OCI-LY3 (cell line): ENCODE measurements at regions not wholly inside any gene's neighbourhood (a gene's known extent, or its start where the extent isn't known, plus 50 kb on each side); places are given as distances from the start of the nearest gene placed in this dataset.

Experiments used
- EZH2phosphoT487 ChIP-seq: fragments of 200-600 bp; shearing (Covaris generic); IDR thresholded peaks from 2 replicates; pipeline ENCODE4 v1.6.1; 2018; ENCODE audit warnings: antibody characterized with exemption, mixed run types, low read depth
- TF ChIP-seq, protein P1 (sequence below): fragments of 200-600, 300-600 bp; sonication (generic); IDR thresholded peaks from 2 replicates; pipeline ENCODE4 v1.5.1; 2014; ENCODE audit warnings: antibody characterized with exemption, low read length, low read depth

DNA sequence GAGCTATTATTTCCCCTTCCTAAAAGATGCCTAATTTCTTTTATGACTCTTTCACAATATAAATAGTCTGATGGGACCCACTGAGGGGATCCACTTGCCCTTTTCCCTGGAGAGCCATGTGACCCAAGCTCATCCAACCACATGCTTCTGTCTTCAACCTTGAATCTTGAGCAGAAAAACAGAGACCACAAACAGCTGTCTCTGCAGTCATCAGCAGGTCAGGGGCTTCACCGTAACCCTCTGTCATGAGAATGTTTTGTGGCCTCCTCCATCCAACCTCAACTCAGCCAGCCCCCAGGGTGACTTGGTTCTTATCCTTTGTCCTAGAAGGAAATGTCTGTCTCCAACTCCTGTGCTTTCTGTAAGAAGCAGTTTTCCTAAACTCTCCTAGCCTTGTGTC is 129.6 kb upstream of the POU2AF2 start:
- TF ChIP-seq, protein P1, sequence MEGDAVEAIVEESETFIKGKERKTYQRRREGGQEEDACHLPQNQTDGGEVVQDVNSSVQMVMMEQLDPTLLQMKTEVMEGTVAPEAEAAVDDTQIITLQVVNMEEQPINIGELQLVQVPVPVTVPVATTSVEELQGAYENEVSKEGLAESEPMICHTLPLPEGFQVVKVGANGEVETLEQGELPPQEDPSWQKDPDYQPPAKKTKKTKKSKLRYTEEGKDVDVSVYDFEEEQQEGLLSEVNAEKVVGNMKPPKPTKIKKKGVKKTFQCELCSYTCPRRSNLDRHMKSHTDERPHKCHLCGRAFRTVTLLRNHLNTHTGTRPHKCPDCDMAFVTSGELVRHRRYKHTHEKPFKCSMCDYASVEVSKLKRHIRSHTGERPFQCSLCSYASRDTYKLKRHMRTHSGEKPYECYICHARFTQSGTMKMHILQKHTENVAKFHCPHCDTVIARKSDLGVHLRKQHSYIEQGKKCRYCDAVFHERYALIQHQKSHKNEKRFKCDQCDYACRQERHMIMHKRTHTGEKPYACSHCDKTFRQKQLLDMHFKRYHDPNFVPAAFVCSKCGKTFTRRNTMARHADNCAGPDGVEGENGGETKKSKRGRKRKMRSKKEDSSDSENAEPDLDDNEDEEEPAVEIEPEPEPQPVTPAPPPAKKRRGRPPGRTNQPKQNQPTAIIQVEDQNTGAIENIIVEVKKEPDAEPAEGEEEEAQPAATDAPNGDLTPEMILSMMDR: no peak
- no peak for TF ChIP-seq EZH2phosphoT487
